H1 (cell line): ENCODE measurements at regions not wholly inside any gene's neighbourhood (a gene's known extent, or its start where the extent isn't known, plus 50 kb on each side); places are given as distances from the start of the nearest gene placed in this dataset.

ENCODE experiments used
- KDM4A ChIP-seq: IDR thresholded peaks from one replicate; pipeline ENCODE4 v1.7.1; 2012; ENCODE audit warnings: low read depth, mild to moderate bottlenecking, moderate library complexity, low read length, inconsistent platforms; ENCODE audit not compliant: severe bottlenecking
- SIX5 ChIP-seq: IDR thresholded peaks from 2 replicates; pipeline ENCODE4 v1.6.1; 2011; ENCODE audit warnings: mild to moderate bottlenecking, low read depth, low read length
- SUZ12 ChIP-seq: fragments of 200-600 bp; sonication (generic); IDR thresholded peaks from 2 replicates; pipeline ENCODE4 v1.6.1; 2012; ENCODE audit warnings: mild to moderate bottlenecking, inconsistent platforms, low read length, moderate library complexity, mixed read lengths
- TCF12 ChIP-seq: IDR thresholded peaks from 2 replicates; pipeline ENCODE4 v1.6.1; 2011; ENCODE audit warnings: low read depth, mild to moderate bottlenecking, low read length

- TF ChIP-seq TCF12 (0 out of 2 replicates have a peak, but pooled peaks have one; percentile 8), KDM4A (no peak), SUZ12 (no peak), SIX5 (no peak)
Measured at GRCh38 chr19:20259615-20260014, 92.6 kb downstream of the ZNF486 start (continued).
